Cerebellar cortex (tissue), 1 donor: ENCODE measurements at regions not wholly inside any gene's neighbourhood (a gene's known extent, or its start where the extent isn't known, plus 50 kb on each side); places are given as distances from the start of the nearest gene placed in this dataset.

Experiments used
- DNase-seq: peaks from one replicate; pipeline ENCODE4 v3.0.0-alpha.2; 2015; ENCODE audit warnings: low spot score

GRCh38 chr2:18425210-18425703 is 135.2 kb downstream of the RDH14 start:
- DNase-seq = no peak

DNA sequence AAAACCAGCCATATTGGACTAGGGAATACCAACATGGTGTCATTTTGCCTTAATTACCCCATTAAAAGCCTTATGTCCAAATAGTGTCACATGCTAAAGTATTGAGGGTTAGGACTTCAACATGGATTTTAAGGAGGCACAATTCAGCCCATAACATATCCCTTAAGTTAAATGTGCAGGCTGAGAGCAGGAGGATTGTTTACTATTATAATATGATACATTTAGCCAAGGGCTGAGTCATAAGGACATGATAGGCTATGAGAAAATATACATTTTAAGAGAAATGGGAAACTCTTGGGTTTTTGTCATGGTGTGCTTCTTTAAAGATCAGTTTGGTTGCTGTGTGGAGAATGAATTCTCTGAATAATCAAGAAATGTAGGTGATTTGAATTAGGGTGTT is 136.8 kb downstream of the RDH14 start:
- DNase-seq = no peak

DNA sequence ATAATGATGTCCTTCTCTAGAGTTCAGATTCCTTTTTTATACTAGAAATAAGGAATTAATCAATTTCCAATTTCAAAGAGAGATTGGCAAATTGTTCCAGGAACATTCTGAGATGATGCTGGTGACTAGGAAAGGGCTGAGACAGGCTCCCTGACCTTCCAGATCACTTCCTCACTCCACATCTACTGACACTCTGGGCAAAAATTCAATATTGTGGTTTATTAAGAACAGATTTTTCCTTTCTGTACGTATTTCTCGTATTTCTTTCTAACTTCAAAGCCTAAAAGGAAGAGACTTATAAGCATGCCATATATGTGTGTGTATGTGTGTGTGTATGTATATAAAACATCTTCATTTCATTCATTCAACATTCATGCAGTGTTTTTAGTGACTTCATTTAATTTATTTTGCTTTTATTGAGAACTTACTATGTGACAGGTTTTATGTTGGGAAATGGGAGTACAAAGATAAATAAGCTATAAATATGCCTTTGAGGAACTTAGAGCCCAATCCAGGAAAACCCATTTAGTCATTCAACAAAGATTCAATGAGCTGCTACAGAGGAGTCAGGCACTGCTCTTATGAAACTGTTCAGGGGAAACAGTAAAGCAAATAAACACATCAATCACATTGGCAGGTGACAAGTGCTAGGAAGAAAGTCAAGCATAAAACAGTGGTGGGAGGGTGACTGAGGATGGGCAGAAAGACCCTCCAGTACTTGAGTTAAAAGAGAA is 137.9 kb downstream of the RDH14 start:
- DNase-seq = no peak

GRCh38 chr2:18413676-18414396 is 146.6 kb downstream of the RDH14 start:
- no peak for DNase-seq

DNA sequence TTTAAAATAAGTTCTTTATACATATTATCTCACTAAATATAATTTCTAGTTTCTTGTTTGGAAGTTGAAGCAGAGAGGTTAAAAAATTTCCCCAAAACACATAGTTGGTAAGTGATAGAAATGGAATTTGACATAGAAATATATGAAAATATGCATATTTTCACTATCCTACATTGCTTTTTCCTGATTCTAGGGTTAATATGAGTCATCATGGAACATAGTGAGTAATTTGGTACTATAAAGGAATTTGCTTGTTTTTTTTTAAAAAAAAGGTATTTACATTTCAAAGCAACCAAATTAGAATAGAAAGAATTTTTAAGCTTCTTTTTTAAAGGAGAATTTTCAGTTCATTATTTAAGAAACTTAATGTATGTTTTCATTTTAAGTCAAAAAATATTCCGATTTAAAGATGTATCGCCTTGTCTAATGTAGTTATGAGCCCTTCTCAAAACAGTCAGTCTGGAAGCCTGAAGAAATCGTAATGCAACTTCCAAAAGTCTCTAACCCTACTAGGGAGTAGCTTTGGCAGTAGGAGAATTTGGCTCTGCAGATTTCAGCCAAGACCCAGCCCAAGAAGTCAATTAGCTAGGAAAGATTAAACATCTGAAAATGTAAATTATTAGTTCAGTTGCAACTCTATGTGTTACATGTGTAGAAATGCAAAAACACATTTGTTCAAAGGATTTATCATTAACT is 147.3 kb downstream of the RDH14 start:
- DNase-seq = no peak

DNA sequence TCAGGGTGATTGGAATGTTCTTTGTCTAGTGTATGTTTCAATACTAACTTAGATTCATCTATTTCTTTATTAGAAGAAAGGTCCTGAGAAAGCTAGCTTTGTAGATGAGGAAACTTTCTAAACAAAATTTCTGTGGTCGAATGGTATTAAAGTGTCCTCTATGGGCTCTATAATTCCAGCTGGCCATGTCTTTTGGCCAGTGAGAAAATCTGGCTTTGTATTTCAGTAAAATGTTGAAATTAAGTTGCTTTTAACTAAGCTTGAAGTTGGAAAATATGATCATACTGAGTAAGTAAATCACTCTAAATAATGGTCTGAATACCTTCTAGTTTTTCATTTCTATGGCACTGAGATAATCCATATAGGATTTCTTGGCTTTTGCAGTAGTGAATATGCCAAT is 148.8 kb downstream of the RDH14 start:
- DNase-seq = no peak

DNA sequence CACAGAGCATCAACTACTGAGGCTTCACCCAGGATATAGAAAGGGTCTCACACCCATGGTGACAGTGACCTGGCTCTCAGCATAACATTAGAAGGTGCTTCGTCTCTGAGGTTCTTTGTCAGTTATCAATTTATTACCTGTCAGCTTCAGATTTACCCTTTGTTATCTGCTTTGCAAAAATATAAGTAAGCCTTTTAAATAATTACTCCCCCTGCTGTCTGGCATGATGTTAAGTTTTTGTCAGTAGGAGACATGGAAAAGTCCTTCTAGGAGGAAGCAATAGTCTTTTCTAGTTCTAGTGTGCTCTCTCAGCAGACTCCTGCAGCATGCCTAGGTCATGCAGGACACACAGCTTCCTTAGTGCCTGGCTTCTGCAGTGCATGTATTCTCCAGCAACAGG is 149.9 kb downstream of the RDH14 start:
- DNase-seq = no peak

DNA sequence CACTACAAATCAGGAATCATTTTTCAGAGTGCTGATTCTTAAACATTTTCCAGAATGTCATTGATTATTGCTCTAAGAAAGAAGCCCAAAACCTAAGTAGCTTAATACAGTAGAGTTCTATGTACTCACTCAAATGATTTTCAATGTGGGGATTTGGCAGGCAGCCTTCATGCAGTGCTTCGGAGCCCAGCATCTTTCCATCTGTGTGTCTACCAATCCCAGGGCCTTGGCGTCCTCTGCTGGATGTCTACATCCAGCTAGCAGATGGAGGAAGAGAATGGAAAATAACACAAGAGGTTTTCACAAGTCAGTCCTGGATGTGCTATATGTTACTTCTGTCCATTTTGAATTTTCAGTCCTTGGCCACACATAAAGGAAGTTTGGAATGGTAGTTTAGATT is 151.8 kb downstream of the RDH14 start:
- DNase-seq = no peak

DNA sequence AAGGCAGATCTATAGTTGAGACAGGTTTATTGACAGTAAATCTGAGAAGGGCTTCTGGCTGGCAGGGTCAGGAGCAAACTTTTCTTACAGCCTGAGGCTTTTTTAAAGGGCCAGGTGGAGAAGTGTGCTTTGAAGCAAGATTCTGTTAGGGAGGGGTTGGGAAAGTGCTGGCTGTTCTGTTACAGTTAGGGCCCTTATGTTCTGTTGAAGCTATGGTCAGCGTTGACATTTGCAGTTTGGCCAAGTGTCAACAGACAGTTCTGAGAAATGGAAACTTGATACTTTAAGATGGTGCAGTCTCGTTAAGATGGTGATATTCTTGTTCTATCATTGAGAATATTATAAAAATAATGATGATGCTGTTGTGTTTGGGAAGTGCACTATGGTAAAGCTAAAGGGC is 154.2 kb downstream of the RDH14 start:
- DNase-seq = no peak

- DNase-seq = peak; percentile 5
Measured at GRCh38 chr2:18404708-18405107, 155.7 kb downstream of the RDH14 start.

DNA sequence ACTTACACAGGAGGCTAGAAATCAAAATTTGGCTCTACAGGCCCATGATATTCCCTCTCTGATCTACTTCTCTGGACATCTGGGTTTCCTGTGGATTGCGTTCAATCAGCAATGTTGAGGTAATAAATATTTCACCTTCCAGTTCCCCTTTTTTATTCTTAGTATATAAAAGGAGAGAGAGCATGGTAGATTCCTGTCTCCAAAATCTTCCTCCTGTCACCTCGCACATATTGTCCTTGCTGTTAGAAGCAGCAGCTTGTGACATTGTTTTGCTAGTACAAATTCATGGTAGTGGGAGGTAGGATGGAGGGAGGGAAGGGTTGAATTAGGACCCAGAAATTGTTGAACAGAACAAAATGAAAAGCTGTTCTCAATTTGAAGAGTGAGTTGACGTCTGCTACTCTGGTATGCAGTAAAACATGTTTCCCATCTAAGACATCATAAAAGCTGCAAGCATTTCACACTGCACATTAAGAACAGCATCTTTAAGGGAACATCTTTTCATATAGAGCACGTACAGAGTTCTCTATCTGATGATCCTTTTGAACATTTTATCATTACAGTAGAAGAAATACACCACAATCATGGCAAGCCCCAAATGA is 156.4 kb downstream of the RDH14 start:
- no peak for DNase-seq

- no peak for DNase-seq
Measured at GRCh38 chr2:18402831-18403230, 157.6 kb downstream of the RDH14 start.

DNA sequence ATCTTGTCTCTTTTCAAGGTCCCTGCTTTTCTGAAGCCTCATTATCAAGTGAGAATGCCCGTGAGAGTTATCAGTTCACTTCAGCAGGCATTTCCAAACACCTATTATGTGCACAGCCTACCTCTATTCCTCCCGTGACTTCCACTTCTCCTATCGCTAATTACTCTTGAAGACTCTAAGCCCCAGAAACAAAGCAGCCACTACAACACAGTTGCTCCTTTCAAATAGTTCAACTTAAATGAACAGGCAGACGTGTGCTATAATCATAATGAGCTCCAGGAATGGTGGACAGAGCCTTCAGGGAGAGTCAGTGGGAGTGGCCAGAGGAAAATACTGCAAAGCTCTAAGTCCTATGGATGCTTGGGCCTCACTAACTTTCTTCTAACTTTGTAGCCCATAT is 159.0 kb downstream of the RDH14 start:
- no peak for DNase-seq

DNA sequence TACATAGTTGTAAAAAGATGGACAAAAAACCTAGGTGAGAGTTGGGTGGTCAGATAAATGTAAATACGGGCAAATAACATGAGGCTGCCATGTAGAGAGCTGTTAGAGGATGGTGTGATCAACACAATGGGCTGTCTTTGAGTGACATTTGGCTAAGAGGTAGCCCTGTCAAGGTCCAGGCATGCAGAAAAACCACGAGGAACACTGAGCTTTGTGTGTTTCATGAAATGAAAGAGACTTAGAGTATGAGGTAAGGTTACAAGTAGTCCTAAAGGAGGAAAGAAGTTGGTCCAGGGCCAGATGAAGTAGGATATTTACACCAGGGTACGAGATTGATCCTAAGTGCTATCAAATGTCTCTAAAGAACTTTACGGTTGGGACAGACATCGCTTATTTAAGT is 160.9 kb downstream of the RDH14 start:
- no peak for DNase-seq

- DNase-seq = no peak
Measured at GRCh38 chr2:18398833-18399232, 161.6 kb downstream of the RDH14 start.

DNA sequence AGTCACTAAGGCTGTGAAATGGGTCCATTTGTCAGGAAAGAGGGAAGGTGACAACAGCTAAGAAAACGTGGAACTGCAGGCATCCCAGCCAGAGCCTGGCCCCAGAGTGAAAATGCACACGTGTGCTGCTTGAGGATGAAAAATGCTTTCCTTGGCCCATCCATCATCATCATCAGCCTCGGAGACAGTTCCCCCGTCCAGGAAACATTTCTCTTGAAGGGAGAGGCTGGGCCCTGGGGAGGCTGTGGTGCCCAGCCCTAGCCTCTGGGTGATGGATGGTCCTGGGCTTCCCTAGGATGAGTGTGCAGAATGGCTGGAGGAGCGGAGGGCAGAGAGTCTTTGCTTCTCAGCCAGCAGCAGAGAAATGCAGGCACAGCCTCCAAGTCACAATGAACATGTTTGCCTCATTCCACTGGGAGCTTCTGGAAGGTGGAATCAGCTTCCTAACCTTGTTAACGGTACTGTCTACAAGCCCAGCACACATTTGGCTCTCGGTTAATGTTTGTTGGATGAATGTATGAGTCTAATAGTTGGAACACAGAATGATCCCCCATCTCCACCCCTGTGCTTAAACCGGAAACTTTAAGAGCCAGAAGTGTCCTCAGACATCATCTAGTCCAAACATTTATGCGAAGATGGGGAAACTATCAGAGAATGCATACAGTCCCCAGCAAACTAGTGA is 164.0 kb downstream of the RDH14 start:
- DNase-seq = no peak

DNA sequence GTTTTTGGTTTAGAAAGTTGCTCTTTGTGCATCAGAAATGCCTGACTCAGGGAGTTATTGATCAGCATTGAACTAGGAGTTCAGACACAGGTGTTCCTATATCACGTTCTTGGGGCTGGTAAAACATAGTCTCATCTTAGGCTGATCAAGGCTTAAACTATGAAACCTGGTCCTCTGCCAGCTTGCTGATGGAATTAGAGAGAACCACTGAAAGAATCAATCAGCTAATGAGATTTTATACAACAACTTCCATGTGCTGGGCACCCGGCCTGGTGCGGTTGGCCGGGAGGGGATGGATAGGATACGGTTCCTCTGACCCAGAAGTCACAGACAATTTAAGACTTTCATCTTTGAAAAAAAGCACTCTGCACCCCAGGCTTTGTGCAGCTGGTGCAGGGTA is 164.9 kb downstream of the RDH14 start:
- DNase-seq = no peak

- DNase-seq = peak; percentile 71
Measured at GRCh38 chr2:18387441-18388206, 172.8 kb downstream of the RDH14 start.

- no peak for DNase-seq
Measured at GRCh38 chr2:18384242-18384641, 176.2 kb downstream of the RDH14 start.

- no peak for DNase-seq
Measured at GRCh38 chr2:18381386-18381785, 179.1 kb downstream of the RDH14 start.

DNA sequence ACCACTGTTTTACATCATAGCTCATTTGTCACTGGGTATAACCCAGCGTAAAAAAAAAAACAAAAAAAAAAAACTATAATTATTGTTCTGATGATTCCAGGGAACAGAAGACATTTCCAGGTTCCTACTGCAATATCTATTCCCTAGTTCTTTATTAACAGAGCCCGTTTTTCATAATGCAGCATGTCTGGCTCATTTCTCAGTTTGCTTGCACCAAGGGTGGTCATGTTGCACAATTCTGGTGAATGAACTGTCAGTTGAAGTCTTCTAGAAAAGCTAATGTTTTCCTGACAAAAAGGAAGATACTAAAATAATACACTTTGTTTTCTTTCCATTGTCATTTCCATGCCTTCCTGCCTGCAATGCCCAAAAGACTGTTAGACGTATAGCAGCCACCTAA is 180.1 kb downstream of the RDH14 start:
- no peak for DNase-seq
